Left lobe of liver (tissue), 2 donors: ENCODE measurements at regions not wholly inside any gene's neighbourhood (a gene's known extent, or its start where the extent isn't known, plus 50 kb on each side); places are given as distances from the start of the nearest gene placed in this dataset.
"Not testable (repeated sequence)": the region's sequence is repeated elsewhere in the genome, so short reads cannot be mapped to it uniquely, and the experiment has no call there.

ENCODE experiments used
- ATAC-seq: fragments of 200-7000 bp; cut with Tn5 transposase; one replicate; pipeline ENCODE4 v1.9.1; 2020; ENCODE audit warnings: mild to moderate bottlenecking, moderate library complexity
- DNase-seq: peaks from one replicate; pipeline ENCODE4 v3.0.0-alpha.2; 2020; ENCODE audit warnings: low spot score
- donor health status: DM: no; HTN: no; CAD: no; lungs with moderate emphysema.
- donor health status: DM: no; HTN: yes; CAD: no.

DNA sequence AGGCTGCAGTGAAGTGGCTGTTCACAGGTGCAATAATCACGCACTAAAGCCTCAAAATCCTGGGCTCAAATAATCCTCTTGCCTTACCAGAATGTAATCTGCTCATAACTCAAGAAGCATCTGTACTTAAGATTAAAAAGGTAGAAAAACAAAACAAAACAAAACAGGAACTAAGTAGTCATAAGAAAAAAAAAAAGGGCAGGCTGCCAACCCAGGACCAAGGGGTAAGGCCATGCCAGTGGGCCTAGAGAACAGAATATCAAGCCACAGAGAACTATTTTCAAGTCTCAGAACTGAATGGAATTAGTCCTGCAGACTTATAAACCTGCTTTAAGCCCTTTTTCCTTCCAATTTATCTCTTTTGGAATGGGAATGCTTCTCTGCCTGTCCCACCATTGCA lies 64.8 kb upstream of the TBC1D3K start:
- DNase-seq (no peak), ATAC-seq (no peak)

GRCh38 chr17:37858391-37858790 lies 65.8 kb upstream of the TBC1D3K start:
- ATAC-seq, DNase-seq: not testable (repeated sequence)

GRCh38 chr17:37856245-37856644 lies 68.0 kb upstream of the TBC1D3K start:
- no peak for DNase-seq
- no peak for ATAC-seq

DNA sequence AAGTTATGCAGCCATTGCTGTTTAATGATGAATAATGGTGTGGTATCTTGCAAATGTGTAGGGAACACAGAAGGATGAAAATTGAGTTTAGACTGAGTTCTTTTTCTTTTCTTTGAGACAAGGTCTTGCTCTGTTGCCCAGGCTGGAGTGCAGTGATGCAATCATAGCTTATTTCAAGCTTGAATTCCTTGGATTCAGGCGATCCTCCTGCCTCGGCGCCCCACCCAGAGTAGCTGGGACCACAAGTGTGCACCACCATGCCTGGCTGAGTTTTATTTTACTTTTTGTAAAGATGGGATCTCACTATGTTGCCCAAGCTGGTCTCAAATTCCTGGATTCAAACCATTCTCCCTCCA lies 74.6 kb upstream of the TBC1D3K start:
- DNase-seq, result no peak
- no peak for ATAC-seq

- no peak for ATAC-seq
- DNase-seq, result no peak
Observed at GRCh38 chr17:37848690-37849616, 75.3 kb upstream of the TBC1D3K start.

DNA sequence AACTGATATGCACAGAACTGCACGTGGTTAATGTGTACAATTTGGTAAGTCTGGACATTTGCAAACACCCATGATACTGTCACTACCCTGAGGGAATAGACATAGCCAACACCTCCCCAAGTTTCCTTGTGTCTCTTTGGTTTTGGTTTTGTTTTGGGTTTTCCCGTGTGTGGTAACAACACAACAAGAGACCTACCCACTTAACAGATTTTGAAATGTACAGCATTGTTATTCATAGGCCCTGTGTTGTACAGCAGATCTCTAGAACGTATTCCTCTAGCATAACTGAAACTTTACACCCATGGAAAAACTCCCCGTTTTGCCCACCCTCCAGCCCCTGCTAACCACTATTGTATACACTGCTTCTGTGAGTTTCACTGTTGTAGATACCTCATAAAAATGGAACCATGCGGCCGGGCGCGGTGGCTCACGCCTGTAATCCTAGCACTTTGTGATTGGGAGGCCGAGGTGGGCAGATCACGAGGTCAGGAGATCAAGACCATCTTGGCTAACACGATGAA lies 76.3 kb upstream of the TBC1D3K start:
- DNase-seq (no peak), ATAC-seq (no peak)

GRCh38 chr17:37847102-37847501 lies 77.1 kb upstream of the TBC1D3K start:
- ATAC-seq (no peak), DNase-seq (no peak)

- no peak for ATAC-seq
- no peak for DNase-seq
Observed at GRCh38 chr17:37844977-37845293, 79.3 kb upstream of the TBC1D3K start.

DNA sequence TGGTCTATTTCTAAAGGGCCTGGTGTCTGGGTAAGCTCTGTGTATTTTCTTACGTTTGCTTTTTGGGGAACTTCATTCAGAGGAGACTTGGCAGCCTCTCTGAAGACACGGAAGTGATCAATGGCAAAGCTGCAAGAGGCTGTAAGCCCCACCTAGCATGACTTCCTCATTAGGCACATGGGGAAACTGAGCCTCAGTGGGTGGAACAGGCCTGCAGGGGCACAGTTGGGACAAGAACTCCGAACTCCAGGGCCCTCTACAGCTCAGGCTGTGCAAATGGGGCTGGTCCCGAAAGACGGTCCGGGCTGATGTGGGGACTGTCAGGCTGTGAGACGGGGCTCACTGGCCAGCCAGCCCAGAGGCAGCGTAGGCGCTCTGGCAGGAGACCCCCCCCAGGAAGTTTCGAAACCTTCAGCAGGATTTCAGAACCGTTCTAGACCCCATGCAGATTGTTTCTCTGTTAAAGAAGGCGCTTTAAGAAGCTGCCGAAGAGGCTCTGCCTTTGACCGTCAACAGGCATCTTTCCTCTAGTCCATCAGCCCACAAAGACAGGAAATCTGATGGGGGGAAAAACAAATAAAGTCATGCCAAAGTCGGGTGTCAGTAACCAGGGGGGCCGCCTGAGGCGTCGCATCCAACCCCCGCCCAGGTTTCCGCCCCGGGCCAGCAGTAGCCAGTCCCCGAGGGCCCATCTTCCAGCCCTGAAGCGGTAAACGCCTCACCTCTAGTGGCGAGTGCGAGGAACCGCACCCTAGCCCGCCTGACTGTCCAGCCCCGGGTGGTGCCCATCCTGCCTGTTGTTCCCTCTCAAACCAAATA lies 79.8 kb upstream of the TBC1D3K start:
- DNase-seq, result peak; percentile 62
- ATAC-seq, result peak; percentile 97

- DNase-seq (no peak), ATAC-seq (no peak)
Observed at GRCh38 chr17:37842401-37842800, 81.8 kb upstream of the TBC1D3K start.

DNA sequence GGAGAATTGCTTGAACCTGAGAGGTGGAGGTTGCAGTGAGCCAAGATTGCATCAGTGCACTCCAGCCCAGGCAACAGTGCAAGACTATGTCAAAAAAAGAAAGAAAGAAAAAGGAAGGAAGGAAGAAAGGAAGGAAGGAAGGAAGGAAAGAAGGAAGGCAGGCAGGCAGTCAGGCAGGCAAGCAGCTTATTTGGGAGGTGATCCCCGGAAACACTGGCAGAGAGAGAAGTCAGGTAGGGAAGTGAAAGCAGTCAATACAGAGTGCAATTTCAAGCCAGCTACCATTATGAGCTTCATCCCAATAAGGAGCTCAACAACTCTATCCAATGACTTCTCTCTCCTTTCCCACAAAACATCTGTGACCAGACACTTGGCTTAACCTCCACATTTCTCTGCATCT lies 83.0 kb upstream of the TBC1D3K start:
- DNase-seq, result no peak

DNA sequence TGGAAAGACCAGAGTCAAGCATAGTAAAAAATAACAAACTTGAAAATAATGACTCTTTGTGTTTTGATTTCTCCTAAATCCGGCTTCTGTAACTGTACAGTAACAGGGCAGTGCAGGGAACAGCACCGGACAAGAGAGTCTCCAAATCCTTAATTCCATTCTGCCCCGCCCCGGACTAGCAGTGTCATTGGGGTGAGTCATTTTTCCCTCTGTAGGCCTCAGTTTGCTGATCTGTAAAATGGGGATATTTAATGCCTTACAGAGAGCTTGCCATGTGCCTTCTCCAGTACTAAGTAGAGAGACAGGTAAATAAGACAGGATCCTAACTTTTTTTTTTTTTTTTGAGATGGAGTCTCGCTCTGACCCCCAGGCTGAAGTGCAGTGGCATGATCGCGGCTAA lies 83.6 kb upstream of the TBC1D3K start:
- DNase-seq, result no peak
- ATAC-seq, result no peak

More for the DNA sequence above, 83.0 kb upstream of the TBC1D3K start:
- ATAC-seq, result no peak

- no peak for ATAC-seq
Observed at GRCh38 chr17:37839196-37839978, 84.8 kb upstream of the TBC1D3K start.

DNA sequence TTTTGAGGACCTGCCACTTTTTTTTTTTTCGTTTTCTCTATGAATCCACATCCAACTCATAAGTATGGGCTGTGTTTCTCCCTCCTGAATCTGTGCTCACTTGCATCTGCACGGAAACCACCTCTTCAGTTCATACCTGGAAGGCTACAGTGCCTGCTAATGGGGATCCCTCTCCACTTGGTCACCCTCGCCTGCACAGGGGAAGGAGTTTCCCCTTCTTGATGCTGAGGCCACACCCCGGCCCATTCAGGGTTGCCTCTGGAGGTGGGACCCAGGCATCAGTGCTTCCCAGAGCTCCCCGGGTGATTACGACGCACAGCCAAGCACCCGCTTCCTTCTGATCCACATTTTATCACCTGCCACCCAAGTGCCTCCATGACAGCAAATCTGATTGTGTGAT lies 85.9 kb upstream of the TBC1D3K start:
- DNase-seq (no peak), ATAC-seq (no peak)

More at GRCh38 chr17:37839196-37839978, 84.8 kb upstream of the TBC1D3K start:
- no peak for DNase-seq

DNA sequence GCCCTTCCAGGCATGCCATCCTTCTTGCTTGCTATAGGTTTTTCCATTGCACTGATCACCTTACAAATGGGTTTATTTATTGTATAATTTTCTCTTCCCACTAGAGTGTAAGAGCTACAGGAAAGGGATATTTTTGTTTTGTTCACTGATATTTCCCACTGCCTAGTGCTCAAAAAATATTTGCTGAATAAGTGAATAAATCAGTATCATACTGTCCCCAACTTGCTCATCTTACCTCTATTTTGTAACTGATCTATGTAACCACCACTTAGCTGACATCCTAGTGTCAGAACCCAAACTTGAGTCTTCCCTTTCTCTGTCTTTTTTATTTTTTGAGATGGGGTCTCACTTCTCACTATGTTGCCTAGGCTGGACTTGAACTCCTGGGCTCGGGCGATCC lies 87.6 kb upstream of the TBC1D3K start:
- ATAC-seq (no peak), DNase-seq (no peak)

DNA sequence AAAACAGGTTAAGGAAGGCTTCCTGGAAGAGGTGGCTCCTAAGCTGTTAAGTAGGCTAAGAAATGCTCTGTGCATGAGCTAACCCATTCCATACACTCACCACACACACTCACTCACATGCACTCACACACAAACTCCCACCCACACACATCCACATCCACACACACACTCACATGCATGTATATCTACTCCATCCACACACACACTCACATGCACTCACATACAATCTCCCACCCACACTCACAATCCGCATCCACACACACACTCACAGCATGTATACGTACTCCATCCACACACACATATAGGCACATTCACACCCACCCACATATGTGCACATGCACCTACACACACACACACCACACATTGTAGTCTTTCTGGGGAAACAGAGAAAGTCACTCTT lies 89.3 kb upstream of the HNF1B start:
- no peak for DNase-seq

GRCh38 chr17:37833237-37833859 lies 88.5 kb upstream of the HNF1B start:
- ATAC-seq (no peak), DNase-seq (no peak)

More for the DNA sequence above, 89.3 kb upstream of the HNF1B start:
- no peak for ATAC-seq

DNA sequence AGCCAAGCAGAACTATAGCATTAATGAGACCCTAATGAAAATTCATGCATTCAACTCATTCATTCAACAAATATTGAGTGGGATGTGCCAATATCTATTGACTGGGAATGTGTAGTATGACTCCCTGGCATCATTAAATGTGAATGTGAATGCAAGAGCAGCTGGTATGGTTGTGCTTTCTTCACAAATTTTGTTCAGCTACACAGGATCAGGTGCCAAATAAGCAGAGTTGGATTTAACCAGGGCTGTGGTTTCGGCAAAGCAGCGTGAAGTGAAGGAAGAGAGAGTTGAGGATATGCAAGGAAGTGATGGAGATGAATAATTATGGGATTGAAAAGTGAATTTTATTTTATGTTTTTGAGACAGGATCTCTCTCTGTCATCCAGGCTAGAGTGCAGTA lies 87.1 kb upstream of the HNF1B start:
- no peak for ATAC-seq
- DNase-seq, result no peak

- DNase-seq (no peak), ATAC-seq (no peak)
Observed at GRCh38 chr17:37831492-37831891, 86.6 kb upstream of the HNF1B start.

- DNase-seq (no peak), ATAC-seq (no peak)
Observed at GRCh38 chr17:37830151-37830993, 85.5 kb upstream of the HNF1B start.
